Stomach (tissue), 4 donors: ENCODE measurements at regions not wholly inside any gene's neighbourhood (a gene's known extent, or its start where the extent isn't known, plus 50 kb on each side); places are given as distances from the start of the nearest gene placed in this dataset.

Source experiments
- POLR2A ChIP-seq, 4 donors: fragments of 450-650 bp; IDR thresholded peaks; one replicate each; pipeline ENCODE4 v1.6.1; 2016; ENCODE audit warnings: antibody characterized with exemption in 4 of 4, control low read depth in 2 of 4, mild to moderate bottlenecking in 1 of 4, moderate library complexity in 1 of 4
- TF ChIP-seq, protein P1 (sequence below), 7 experiments: fragments of 450-650 bp in 4 of 7; fragments of 200-600 bp in 3 of 7; sonication (generic) in 3 of 7; IDR thresholded peaks; one replicate each; pipeline ENCODE4 v1.5.1; 2016 to 2019; ENCODE audit warnings: antibody characterized with exemption in 7 of 7, control low read depth in 2 of 7, mild to moderate bottlenecking in 1 of 7

DNA sequence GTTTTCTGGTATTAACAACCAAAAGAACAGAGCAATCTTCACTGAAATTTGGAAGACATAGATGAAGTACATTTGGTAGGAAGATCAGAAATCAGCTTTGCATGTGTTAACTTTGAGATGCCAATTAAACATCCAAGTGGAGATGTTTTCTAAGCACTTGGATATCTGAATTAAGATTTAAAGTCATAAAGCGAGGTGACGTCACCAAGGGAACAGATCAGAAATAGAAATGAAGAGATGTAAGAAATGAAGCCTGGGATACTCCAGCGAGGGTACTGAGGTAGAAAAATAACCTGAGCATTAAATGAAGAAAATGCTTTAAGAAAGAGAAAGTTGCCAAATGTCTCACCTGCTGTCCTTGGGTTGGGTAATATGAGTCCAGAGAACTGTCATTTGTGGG is 1223.3 kb downstream of the MAT2B start:
- TF ChIP-seq, protein P1, sequence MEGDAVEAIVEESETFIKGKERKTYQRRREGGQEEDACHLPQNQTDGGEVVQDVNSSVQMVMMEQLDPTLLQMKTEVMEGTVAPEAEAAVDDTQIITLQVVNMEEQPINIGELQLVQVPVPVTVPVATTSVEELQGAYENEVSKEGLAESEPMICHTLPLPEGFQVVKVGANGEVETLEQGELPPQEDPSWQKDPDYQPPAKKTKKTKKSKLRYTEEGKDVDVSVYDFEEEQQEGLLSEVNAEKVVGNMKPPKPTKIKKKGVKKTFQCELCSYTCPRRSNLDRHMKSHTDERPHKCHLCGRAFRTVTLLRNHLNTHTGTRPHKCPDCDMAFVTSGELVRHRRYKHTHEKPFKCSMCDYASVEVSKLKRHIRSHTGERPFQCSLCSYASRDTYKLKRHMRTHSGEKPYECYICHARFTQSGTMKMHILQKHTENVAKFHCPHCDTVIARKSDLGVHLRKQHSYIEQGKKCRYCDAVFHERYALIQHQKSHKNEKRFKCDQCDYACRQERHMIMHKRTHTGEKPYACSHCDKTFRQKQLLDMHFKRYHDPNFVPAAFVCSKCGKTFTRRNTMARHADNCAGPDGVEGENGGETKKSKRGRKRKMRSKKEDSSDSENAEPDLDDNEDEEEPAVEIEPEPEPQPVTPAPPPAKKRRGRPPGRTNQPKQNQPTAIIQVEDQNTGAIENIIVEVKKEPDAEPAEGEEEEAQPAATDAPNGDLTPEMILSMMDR (IDR thresholded peaks at IDR 0.05) = no peak
- TF ChIP-seq POLR2A (IDR thresholded peaks at IDR 0.05) = no peak
